Heart left ventricle (tissue), 13 donors: ENCODE measurements at regions not wholly inside any gene's neighbourhood (a gene's known extent, or its start where the extent isn't known, plus 50 kb on each side); places are given as distances from the start of the nearest gene placed in this dataset.

Experiments
- POLR2A ChIP-seq, 2 donors: fragments of 450-650 bp; IDR thresholded peaks; one replicate each; pipeline ENCODE4 v1.6.1; 2017; ENCODE audit warnings: antibody characterized with exemption in 2 of 2, mild to moderate bottlenecking in 2 of 2, moderate library complexity in 2 of 2
- TF ChIP-seq, protein P1 (sequence below), 12 donors: fragments of 200-600 bp; sonication (generic) in 4 of 12; IDR thresholded peaks; one replicate each; pipeline versions ENCODE4 v1.5.0 to v1.8.0; 2018 to 2022; ENCODE audit warnings: antibody characterized with exemption in 12 of 12, mild to moderate bottlenecking in 5 of 12
- donor health status: ischemic (EF 13 %, LVEDD 7.1; RV severe dilation, severe dysfunction).
- donor health status: DM: no; HTN: yes; CAD: no.
- donor health status: DM: no; HTN: no; CAD: no.
- donor health status: ischemic (EF 25% LVEDD 6.9; RV normal size, moderate dysfunction).
- donor health status: ischemic (EF 25% LVEDD 5.7; RV mildly dilated, moderate dysfunction).
- donor health status: ischemic (EF 35%, LVEDD 5.7; RV mildly dilated, moderate dysfunction).
- donor health status: nonischemic (EF 11% LVEDD 7.7; RV severe dilation, severe dysfunction).
- donor health status: DM: yes; HTN: yes; CAD: no.
- donor health status: PGD.
- donor health status: ischemic (EF 29% LVEDD 5.4; RV normal size, mild dysfunction).
- donor health status: nonischemic (EF 23%, LVEDD 6.1; RV moderate dilation, normal function).

GRCh38 chr10:30701451-30702173 lies 72.1 kb upstream of the LYZL2 start:
- TF ChIP-seq, protein P1, sequence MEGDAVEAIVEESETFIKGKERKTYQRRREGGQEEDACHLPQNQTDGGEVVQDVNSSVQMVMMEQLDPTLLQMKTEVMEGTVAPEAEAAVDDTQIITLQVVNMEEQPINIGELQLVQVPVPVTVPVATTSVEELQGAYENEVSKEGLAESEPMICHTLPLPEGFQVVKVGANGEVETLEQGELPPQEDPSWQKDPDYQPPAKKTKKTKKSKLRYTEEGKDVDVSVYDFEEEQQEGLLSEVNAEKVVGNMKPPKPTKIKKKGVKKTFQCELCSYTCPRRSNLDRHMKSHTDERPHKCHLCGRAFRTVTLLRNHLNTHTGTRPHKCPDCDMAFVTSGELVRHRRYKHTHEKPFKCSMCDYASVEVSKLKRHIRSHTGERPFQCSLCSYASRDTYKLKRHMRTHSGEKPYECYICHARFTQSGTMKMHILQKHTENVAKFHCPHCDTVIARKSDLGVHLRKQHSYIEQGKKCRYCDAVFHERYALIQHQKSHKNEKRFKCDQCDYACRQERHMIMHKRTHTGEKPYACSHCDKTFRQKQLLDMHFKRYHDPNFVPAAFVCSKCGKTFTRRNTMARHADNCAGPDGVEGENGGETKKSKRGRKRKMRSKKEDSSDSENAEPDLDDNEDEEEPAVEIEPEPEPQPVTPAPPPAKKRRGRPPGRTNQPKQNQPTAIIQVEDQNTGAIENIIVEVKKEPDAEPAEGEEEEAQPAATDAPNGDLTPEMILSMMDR (IDR thresholded peaks at IDR 0.05), result no peak
- no peak for TF ChIP-seq POLR2A (IDR thresholded peaks at IDR 0.05)
